HCT116 (cell line): ENCODE measurements at regions not wholly inside any gene's neighbourhood (a gene's known extent, or its start where the extent isn't known, plus 50 kb on each side); places are given as distances from the start of the nearest gene placed in this dataset.

Source experiments
- ATF3 ChIP-seq: IDR thresholded peaks from 2 replicates; pipeline ENCODE4 v1.6.1; 2012
- CTCF ChIP-seq, 3 experiments: fragments of 200-600 bp in 1 of 3; sonication (generic) in 1 of 3; IDR thresholded peaks in 2 of 3; conservative IDR thresholded peaks in 1 of 3; 2 replicates each; pipeline ENCODE4 v1.5.1; 2012 to 2017; ENCODE audit warnings: low read depth in 2 of 3, low read length in 2 of 3, antibody characterized with exemption in 1 of 3, borderline replicate concordance in 1 of 3, control low read depth in 1 of 3, mild to moderate bottlenecking in 1 of 3, mixed read lengths in 1 of 3, mixed run types in 1 of 3, moderate library complexity in 1 of 3; ENCODE audit not compliant: insufficient read depth in 1 of 3
- EZH2 ChIP-seq: fragments of 200-600 bp; sonication (generic); IDR thresholded peaks from 2 replicates; pipeline ENCODE4 v1.6.1; 2017; ENCODE audit warnings: antibody characterized with exemption, mixed run types
- JUND ChIP-seq: IDR thresholded peaks from 2 replicates; pipeline ENCODE4 v1.6.1; 2012
- POLR2AphosphoS5 ChIP-seq: IDR thresholded peaks from 2 replicates; pipeline ENCODE4 v1.6.1; 2011; ENCODE audit warnings: mild to moderate bottlenecking, low read depth, low read length, moderate library complexity
- ZFX ChIP-seq: fragments of 450-650 bp; IDR thresholded peaks from 2 replicates; pipeline ENCODE4 v1.6.1; 2017
- ZNF274 ChIP-seq: fragments of 200-500 bp; sonication (Bioruptor generic); IDR thresholded peaks from 2 replicates; pipeline ENCODE4 v1.6.1; 2014; ENCODE audit warnings: mild to moderate bottlenecking, low read depth, low read length, inconsistent platforms

GRCh38 chr10:130656582-130657133, 520.5 kb downstream of the GLRX3 start:
- TF ChIP-seq ZNF274 (no peak), POLR2AphosphoS5 (no peak), ZFX (no peak), ATF3 (no peak), EZH2 (no peak), CTCF (IDR thresholded peaks at IDR 0.05 in 2 of 3, conservative IDR thresholded peaks at IDR 0.05 in 1 of 3; ENCODE audit: borderline replicate concordance in 1 of 3, insufficient read depth in 1 of 3, low read depth in 2 of 3, low read length in 2 of 3) (no peak), JUND (no peak)
